HG03159 (cell line): ENCODE measurements at regions not wholly inside any gene's neighbourhood (a gene's known extent, or its start where the extent isn't known, plus 50 kb on each side); places are given as distances from the start of the nearest gene placed in this dataset.
"Not testable (repeated sequence)": the region's sequence is repeated elsewhere in the genome, so short reads cannot be mapped to it uniquely, and the experiment has no call there.

Experiments used
- ATAC-seq: cut with Tn5 transposase; IDR thresholded peaks from one replicate; pipeline ENCODE4 v1.9.1; 2021; ENCODE audit warnings: mild to moderate bottlenecking, moderate library complexity; ENCODE audit not compliant: unreplicated experiment

- no peak for ATAC-seq
These were observed 673.9 kb upstream of the ACVR2A start for GRCh38 chr2:147170932-147171331.

GRCh38 chr2:147165697-147166382 is 679.0 kb upstream of the ACVR2A start:
- ATAC-seq, result no peak

- ATAC-seq, result no peak
These were observed 680.3 kb upstream of the ACVR2A start for GRCh38 chr2:147164563-147164962.

GRCh38 chr2:147161746-147162145 is 683.1 kb upstream of the ACVR2A start:
- ATAC-seq, result no peak

- no peak for ATAC-seq
These were observed 687.9 kb upstream of the ACVR2A start for GRCh38 chr2:147156970-147157369.

- no peak for ATAC-seq
These were observed 694.6 kb upstream of the ACVR2A start for GRCh38 chr2:147150241-147150635.

GRCh38 chr2:147149575-147150240 is 695.1 kb upstream of the ACVR2A start:
- ATAC-seq, result no peak

GRCh38 chr2:147147802-147148201 is 697.0 kb upstream of the ACVR2A start:
- no peak for ATAC-seq

GRCh38 chr2:147141930-147142329 is 702.9 kb upstream of the ACVR2A start:
- no peak for ATAC-seq

GRCh38 chr2:147139732-147140131 is 705.1 kb upstream of the ACVR2A start:
- not testable (repeated sequence) for ATAC-seq

- no peak for ATAC-seq
These were observed 707.1 kb upstream of the ACVR2A start for GRCh38 chr2:147137711-147138110.

- ATAC-seq, result no peak
These were observed 709.5 kb upstream of the ACVR2A start for GRCh38 chr2:147135376-147135775.

- ATAC-seq, result no peak
These were observed 711.4 kb upstream of the ACVR2A start for GRCh38 chr2:147133286-147133908.

- ATAC-seq, result no peak
These were observed 719.7 kb upstream of the ACVR2A start for GRCh38 chr2:147125145-147125544.

GRCh38 chr2:147122944-147123343 is 721.9 kb upstream of the ACVR2A start:
- ATAC-seq, result no peak

- no peak for ATAC-seq
These were observed 733.9 kb upstream of the ACVR2A start for GRCh38 chr2:147110962-147111361.

- no peak for ATAC-seq
These were observed 734.5 kb upstream of the ACVR2A start for GRCh38 chr2:147110317-147110716.

- ATAC-seq, result no peak
These were observed 735.5 kb upstream of the ACVR2A start for GRCh38 chr2:147109291-147109690.

GRCh38 chr2:147108548-147108947 is 736.3 kb upstream of the ACVR2A start:
- no peak for ATAC-seq

- no peak for ATAC-seq
These were observed 742.7 kb upstream of the ACVR2A start for GRCh38 chr2:147101941-147102790.

GRCh38 chr2:147100406-147101035 is 744.3 kb upstream of the ACVR2A start:
- no peak for ATAC-seq
